H1 (cell line): ENCODE measurements at regions not wholly inside any gene's neighbourhood (a gene's known extent, or its start where the extent isn't known, plus 50 kb on each side); places are given as distances from the start of the nearest gene placed in this dataset.

Experiments
- CTCF ChIA-PET: fragments of 300-600 bp; sonication (Branson Sonifier 250); formaldehyde crosslinking; loops from one replicate; lab custom pipeline; 2021; ENCODE audit not compliant: partially characterized antibody; lab: Charles Lee
- POLR2A ChIA-PET: fragments of 300-600 bp; sonication (Branson Sonifier 250); formaldehyde crosslinking; loops from one replicate; lab custom pipeline; 2021; ENCODE audit warnings: inconsistent platforms; ENCODE audit not compliant: partially characterized antibody; lab: Charles Lee
- DNase-seq, 2 experiments: peaks; one replicate each; pipeline versions ENCODE4 v3.0.0 to v3.0.0-alpha.2; 2010 to 2022; ENCODE audit warnings: low spot score in 2 of 2, low read depth in 1 of 2, mixed read lengths in 1 of 2
- FAIRE-seq: peaks from 2 replicates; lab custom pipeline; 2011; peaks lifted over from hg19 to GRCh38; lab: Jason Lieb, UNC
- H2AFZ ChIP-seq: 2 replicates; pipeline ENCODE4 v1.8.1; 2012; ENCODE audit warnings: low read length, inconsistent platforms
- H2AK5ac ChIP-seq: 2 replicates; pipeline ENCODE4 v1.6.1; 2013; ENCODE audit warnings: low read depth, low read length
- H2BK120ac ChIP-seq: replicated peaks from 2 replicates; pipeline ENCODE3; 2013; ENCODE audit warnings: low read depth, low read length, inconsistent platforms
- H2BK12ac ChIP-seq: 2 replicates; pipeline ENCODE4 v1.6.1; 2013; ENCODE audit warnings: low read depth, low read length
- H2BK15ac ChIP-seq: 2 replicates; pipeline ENCODE4 v1.6.1; 2013; ENCODE audit warnings: low read length
- H2BK20ac ChIP-seq: 2 replicates; pipeline ENCODE4 v1.6.1; 2013; ENCODE audit warnings: low read length
- H2BK5ac ChIP-seq: 2 replicates; pipeline ENCODE4 v1.6.1; 2013; ENCODE audit warnings: low read depth, low read length
- H3K14ac ChIP-seq: 2 replicates; pipeline ENCODE4 v1.6.1; 2013; ENCODE audit warnings: inconsistent platforms; ENCODE audit not compliant: insufficient read length
- H3K18ac ChIP-seq: 2 replicates; pipeline ENCODE4 v1.6.1; 2013; ENCODE audit warnings: low read length; ENCODE audit errors: extremely low read depth
- H3K23ac ChIP-seq: 2 replicates; pipeline ENCODE4 v1.6.1; 2013; ENCODE audit warnings: inconsistent platforms; ENCODE audit not compliant: insufficient read length
- H3K23me2 ChIP-seq: 2 replicates; pipeline ENCODE4 v1.6.1; 2013; ENCODE audit warnings: low read depth, low read length
- H3K27ac ChIP-seq: 2 replicates; pipeline ENCODE4 v1.6.1; 2011; ENCODE audit warnings: low read depth, low read length, inconsistent platforms
- H3K27me3 ChIP-seq, 4 experiments: replicated peaks in 1 of 4; 1 replicate in 1 of 4; 2 replicates in 3 of 4; pipeline versions ENCODE4 v1.6.1 to v1.8.1; 2011 to 2013; ENCODE audit warnings: low read length in 3 of 4, mild to moderate bottlenecking in 3 of 4, inconsistent platforms in 2 of 4, mixed read lengths in 2 of 4, moderate library complexity in 1 of 4; ENCODE audit not compliant: control insufficient read depth in 3 of 4, insufficient read depth in 3 of 4; ENCODE audit errors: extremely low read depth in 1 of 4
- H3K36me3 ChIP-seq, 4 experiments: 2 replicates each; pipeline versions ENCODE4 v1.6.1 to v1.8.1; 2011 to 2013; ENCODE audit warnings: mild to moderate bottlenecking in 4 of 4, low read length in 3 of 4, moderate library complexity in 2 of 4, control low read depth in 1 of 4, inconsistent platforms in 1 of 4; ENCODE audit not compliant: insufficient read depth in 4 of 4, control insufficient read depth in 2 of 4
- H3K4ac ChIP-seq: replicated peaks from 2 replicates; pipeline ENCODE3; 2013; ENCODE audit warnings: low read length, low read depth, mixed read lengths, inconsistent platforms; ENCODE audit not compliant: insufficient read length
- H3K4me1 ChIP-seq, 4 experiments: replicated peaks in 1 of 4; 1 replicate in 1 of 4; 2 replicates in 3 of 4; pipeline versions ENCODE4 v1.6.1 to v1.8.1; 2011 to 2013; ENCODE audit warnings: low read length in 3 of 4, inconsistent platforms in 2 of 4, mixed read lengths in 1 of 4; ENCODE audit not compliant: insufficient read depth in 4 of 4, control insufficient read depth in 3 of 4
- H3K4me2 ChIP-seq, 2 experiments: 2 replicates each; pipeline versions ENCODE4 v1.6.1 to v1.8.1; 2011 to 2013; ENCODE audit warnings: low read depth in 2 of 2, low read length in 2 of 2, control low read depth in 1 of 2, inconsistent platforms in 1 of 2, mild to moderate bottlenecking in 1 of 2; ENCODE audit not compliant: insufficient read depth in 1 of 2
- H3K4me3 ChIP-seq, 4 experiments: fragments of 200-600, 300-600 bp in 1 of 4; sonication (generic), shearing (Covaris generic), sonication (Bioruptor Twin) in 1 of 4; 2 replicates each; pipeline versions ENCODE4 v1.5.1 to v1.8.1; 2011 to 2016; ENCODE audit warnings: low read length in 4 of 4, low read depth in 3 of 4, control low read depth in 2 of 4, inconsistent platforms in 2 of 4, mild to moderate bottlenecking in 2 of 4, mixed read lengths in 1 of 4, moderate library complexity in 1 of 4; ENCODE audit not compliant: insufficient read depth in 2 of 4; ENCODE audit errors: extremely low read depth in 1 of 4
- H3K56ac ChIP-seq: replicated peaks from 2 replicates; pipeline ENCODE3; 2013; ENCODE audit warnings: low read depth, mild to moderate bottlenecking, mixed read lengths, low read length, inconsistent platforms; ENCODE audit not compliant: insufficient read length
- H3K79me1 ChIP-seq: 2 replicates; pipeline ENCODE4 v1.6.1; 2013; ENCODE audit warnings: low read depth, low read length, control low read depth
- H3K79me2 ChIP-seq, 2 experiments: 2 replicates each; pipeline versions ENCODE4 v1.6.1 to v1.8.1; 2012 to 2013; ENCODE audit warnings: low read length in 2 of 2, mild to moderate bottlenecking in 2 of 2, inconsistent platforms in 1 of 2; ENCODE audit not compliant: insufficient read depth in 2 of 2, control insufficient read depth in 1 of 2
- H3K9ac ChIP-seq, 4 experiments: replicated peaks in 1 of 4; 1 replicate in 1 of 4; 2 replicates in 3 of 4; pipeline versions ENCODE4 v1.6.1 to v1.8.1; 2011 to 2013; ENCODE audit warnings: low read depth in 3 of 4, low read length in 3 of 4, control low read depth in 2 of 4, mild to moderate bottlenecking in 2 of 4, moderate library complexity in 2 of 4, inconsistent platforms in 1 of 4; ENCODE audit errors: extremely low read depth in 1 of 4
- H3K9me3 ChIP-seq, 2 experiments: 2 replicates each; pipeline versions ENCODE4 v1.6.1 to v1.8.1; 2012 to 2013; ENCODE audit warnings: mild to moderate bottlenecking in 2 of 2, moderate library complexity in 2 of 2, control low read depth in 1 of 2, inconsistent platforms in 1 of 2, low read depth in 1 of 2, low read length in 1 of 2, mixed read lengths in 1 of 2; ENCODE audit not compliant: insufficient read depth in 2 of 2
- H4K20me1 ChIP-seq, 2 experiments: replicated peaks in 1 of 2; 2 replicates each; pipeline versions ENCODE3 to v1.8.1; 2011 to 2013; ENCODE audit warnings: inconsistent platforms in 2 of 2, low read length in 2 of 2, mild to moderate bottlenecking in 1 of 2; ENCODE audit not compliant: insufficient read depth in 2 of 2, control insufficient read depth in 1 of 2
- H4K5ac ChIP-seq: 2 replicates; pipeline ENCODE4 v1.6.1; 2013; ENCODE audit warnings: low read length, low read depth, mixed read lengths, inconsistent platforms; ENCODE audit not compliant: insufficient read length
- H4K8ac ChIP-seq: 2 replicates; pipeline ENCODE4 v1.8.0; 2013; ENCODE audit warnings: mild to moderate bottlenecking, moderate library complexity, low read length, inconsistent platforms; ENCODE audit not compliant: insufficient read depth; ENCODE audit errors: extremely low read depth
- H4K91ac ChIP-seq: replicated peaks from 2 replicates; pipeline ENCODE3; 2013; ENCODE audit warnings: low read length, mixed read lengths, inconsistent platforms; ENCODE audit not compliant: insufficient read length
- BACH1 ChIP-seq: IDR thresholded peaks from 2 replicates; pipeline ENCODE4 v1.6.1; 2012; ENCODE audit warnings: low read length, improper control_type of control experiment
- BRCA1 ChIP-seq: IDR thresholded peaks from 2 replicates; pipeline ENCODE4 v1.6.1; 2012; ENCODE audit warnings: low read depth, low read length, improper control_type of control experiment
- CHD1 ChIP-seq: IDR thresholded peaks from 2 replicates; pipeline ENCODE4 v1.6.1; 2012; ENCODE audit warnings: low read depth, low read length, improper control_type of control experiment
- EGR1 ChIP-seq: IDR thresholded peaks from 2 replicates; pipeline ENCODE4 v1.6.1; 2011; ENCODE audit warnings: low read depth, low read length, borderline replicate concordance
- GTF2F1 ChIP-seq: IDR thresholded peaks from 2 replicates; pipeline ENCODE4 v1.6.1; 2012; ENCODE audit warnings: low read depth, low read length, improper control_type of control experiment, borderline replicate concordance
- SIN3A ChIP-seq, 2 experiments: IDR thresholded peaks in 1 of 2; conservative IDR thresholded peaks in 1 of 2; 2 replicates each; pipeline ENCODE4 v1.6.1; 2011 to 2012; ENCODE audit warnings: low read length in 2 of 2, improper control_type of control experiment in 1 of 2, low read depth in 1 of 2, mild to moderate bottlenecking in 1 of 2
- TBP ChIP-seq: IDR thresholded peaks from 2 replicates; pipeline ENCODE4 v1.6.1; 2011; ENCODE audit warnings: low read depth, low read length, improper control_type of control experiment
- TCF12 ChIP-seq: IDR thresholded peaks from 2 replicates; pipeline ENCODE4 v1.6.1; 2011; ENCODE audit warnings: low read depth, mild to moderate bottlenecking, low read length
- WGBS, 2 experiments: shearing (Covaris generic) in 1 of 2; methylation state at CpG; one replicate each; pipeline versions ENCODE4 v1.1.6 to v1.1.7; 2013 to 2015; ENCODE audit warnings: low lambda C conversion rate in 2 of 2, mixed read lengths in 2 of 2, inconsistent platforms in 1 of 2, low coverage in 1 of 2, missing lambda C conversion rate in 1 of 2; ENCODE audit not compliant: insufficient replicate concordance in 2 of 2, insufficient coverage in 1 of 2, insufficient read length in 1 of 2; ENCODE audit errors: extremely low coverage in 1 of 2, missing lambda C conversion rate in 1 of 2; 5-methylcytosine and 5-hydroxymethylcytosine counted together

DNA sequence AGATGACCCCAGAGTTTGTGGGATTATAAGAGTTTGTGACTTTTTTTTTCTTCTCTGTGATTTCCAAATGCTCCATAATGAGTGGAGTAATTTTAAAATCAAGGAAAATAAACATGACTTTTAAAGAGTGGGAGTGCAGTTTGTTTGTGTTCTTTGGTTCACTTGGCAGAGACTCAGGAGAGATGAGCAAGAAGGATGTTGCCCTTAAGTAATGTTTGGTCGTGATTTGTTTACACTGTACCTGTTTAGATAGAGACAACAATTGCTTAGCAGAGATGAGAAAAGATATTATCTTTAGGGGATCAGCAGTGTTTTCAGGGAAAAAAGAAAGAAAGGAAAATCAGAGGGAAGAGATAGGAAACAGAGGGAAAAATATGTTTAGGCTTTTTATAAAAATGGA, 170.8 kb downstream of the ADSS2 start:
- 89% methylated on average over 1 of the region's 1 CpG; no CpG with 5 or more reads in 1 of the 2 experiments for WGBS, 2 experiments
- Histone ChIP-seq H3K4me2 (no peak overlapping the region), H3K27me3 (peaks cover 0 to 2% (median 0%) of the 10 kb centered on the region in 4 experiments; a peak in 1 of 7 replicates), H3K23ac (no peak overlapping the region), H2BK12ac (no peak overlapping the region), H3K56ac (no peak overlapping the region), H3K23me2 (no peaks in the 10 kb centered on the region; the same call in 1 of the 2 replicates), H4K8ac (no peak overlapping the region), H3K18ac (no peak overlapping the region), H3K14ac (no peak overlapping the region), H3K9me3 (no peaks in the 10 kb centered on the region), H3K27ac (no peak overlapping the region), H2AFZ (no peak overlapping the region), H3K36me3 (no peaks in the 10 kb centered on the region), H2BK15ac (no peak overlapping the region), H3K4me3 (no peak overlapping the region), H3K9ac (no peak overlapping the region), H4K5ac (no peak overlapping the region), H3K79me1 (no peaks in the 10 kb centered on the region), H3K4me1 (no peaks in the 10 kb centered on the region), H4K20me1 (no peaks in the 10 kb centered on the region), H2BK120ac (no peak overlapping the region), H2BK5ac (no peak overlapping the region), H2AK5ac (no peak overlapping the region), H3K4ac (no peak overlapping the region), H3K79me2 (no peaks in the 10 kb centered on the region), H2BK20ac (no peak overlapping the region), H4K91ac (no peak overlapping the region)
- no peak for FAIRE-seq
- no peak for DNase-seq
- POLR2A ChIA-PET: no interaction called here
- CTCF ChIA-PET: interaction anchor here (0.9 to 2.7 kb wide), 4 partner anchors 8 to 334 kb away, joined by 3 to 8 read pairs (median 3); no protein-coding TSS in a partner anchor
- TF ChIP-seq BRCA1 (no peak), BACH1 (no peak), SIN3A (conservative IDR thresholded peaks at IDR 0.05 in 1 of 2, IDR thresholded peaks at IDR 0.05 in 1 of 2; ENCODE audit: low read depth in 1 of 2, low read length in 2 of 2) (no peak), GTF2F1 (no peak), EGR1 (no peak), CHD1 (no peak), TCF12 (no peak), TBP (no peak)
